A673 (cell line): ENCODE measurements at regions not wholly inside any gene's neighbourhood (a gene's known extent, or its start where the extent isn't known, plus 50 kb on each side); places are given as distances from the start of the nearest gene placed in this dataset.

Experiments used
- CTCF ChIP-seq: fragments of 300-800, 200-600 bp; sonication (generic); conservative IDR thresholded peaks from 2 replicates; pipeline ENCODE4 v1.5.1; 2017; ENCODE audit warnings: low read depth, mild to moderate bottlenecking, antibody characterized with exemption, low read length, moderate library complexity, mixed read lengths
- EZH2 ChIP-seq: fragments of 200-600 bp; sonication (generic); IDR thresholded peaks from 2 replicates; pipeline ENCODE4 v1.6.1; 2017; ENCODE audit warnings: borderline replicate concordance, low read depth, mild to moderate bottlenecking, mixed read lengths, antibody characterized with exemption, low read length; ENCODE audit not compliant: poor library complexity, severe bottlenecking

GRCh38 chr7:108642126-108642525 is 72.5 kb downstream of the DNAJB9 start:
- TF ChIP-seq CTCF (no peak), EZH2 (no peak)
